GM13976 (cell line): ENCODE measurements at regions not wholly inside any gene's neighbourhood (a gene's known extent, or its start where the extent isn't known, plus 50 kb on each side); places are given as distances from the start of the nearest gene placed in this dataset.

ENCODE experiments used
- DNase-seq: peaks from one replicate; pipeline ENCODE4 v3.0.0; 2012; ENCODE audit warnings: low spot score
- in situ Hi-C: fragments of 300-500 bp; cut with MboI; formaldehyde crosslinking; loops from one replicate; pipeline ENCODE4 v1.12.0; 2022; ENCODE audit warnings: low sequenced_read_pairs, mixed read lengths, inconsistent platforms; ENCODE audit not compliant: unreplicated experiment
- TF ChIP-seq, protein P1 (sequence below): IDR thresholded peaks from 2 replicates; pipeline ENCODE4 v1.5.1; 2012; ENCODE audit warnings: borderline replicate concordance, mild to moderate bottlenecking; ENCODE audit not compliant: insufficient read depth; ENCODE audit errors: extremely low read depth, missing control alignments, control extremely low read depth

DNA sequence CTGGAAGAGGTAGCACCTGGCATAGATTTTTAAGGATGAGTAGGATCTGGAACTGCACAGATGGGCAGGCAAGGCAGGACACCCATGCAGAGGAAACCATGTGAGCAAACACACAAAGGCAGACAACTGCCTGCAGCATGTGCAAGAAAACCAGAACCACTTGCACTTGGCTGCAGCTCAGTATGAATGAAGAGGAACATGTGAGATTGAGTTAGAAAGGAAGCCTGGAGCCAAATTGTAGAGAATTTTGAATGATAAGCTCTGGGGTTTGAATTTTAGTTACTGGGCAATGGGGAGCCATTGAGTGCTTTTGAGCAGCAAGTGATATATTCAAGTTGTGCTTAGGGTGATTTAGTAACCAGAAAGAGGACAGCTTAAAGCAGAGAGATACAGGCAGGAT lies 583.4 kb downstream of the SOX6 start:
- no peak for DNase-seq
- in situ Hi-C loops: no loop called here
- TF ChIP-seq, protein P1, sequence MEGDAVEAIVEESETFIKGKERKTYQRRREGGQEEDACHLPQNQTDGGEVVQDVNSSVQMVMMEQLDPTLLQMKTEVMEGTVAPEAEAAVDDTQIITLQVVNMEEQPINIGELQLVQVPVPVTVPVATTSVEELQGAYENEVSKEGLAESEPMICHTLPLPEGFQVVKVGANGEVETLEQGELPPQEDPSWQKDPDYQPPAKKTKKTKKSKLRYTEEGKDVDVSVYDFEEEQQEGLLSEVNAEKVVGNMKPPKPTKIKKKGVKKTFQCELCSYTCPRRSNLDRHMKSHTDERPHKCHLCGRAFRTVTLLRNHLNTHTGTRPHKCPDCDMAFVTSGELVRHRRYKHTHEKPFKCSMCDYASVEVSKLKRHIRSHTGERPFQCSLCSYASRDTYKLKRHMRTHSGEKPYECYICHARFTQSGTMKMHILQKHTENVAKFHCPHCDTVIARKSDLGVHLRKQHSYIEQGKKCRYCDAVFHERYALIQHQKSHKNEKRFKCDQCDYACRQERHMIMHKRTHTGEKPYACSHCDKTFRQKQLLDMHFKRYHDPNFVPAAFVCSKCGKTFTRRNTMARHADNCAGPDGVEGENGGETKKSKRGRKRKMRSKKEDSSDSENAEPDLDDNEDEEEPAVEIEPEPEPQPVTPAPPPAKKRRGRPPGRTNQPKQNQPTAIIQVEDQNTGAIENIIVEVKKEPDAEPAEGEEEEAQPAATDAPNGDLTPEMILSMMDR: no peak

DNA sequence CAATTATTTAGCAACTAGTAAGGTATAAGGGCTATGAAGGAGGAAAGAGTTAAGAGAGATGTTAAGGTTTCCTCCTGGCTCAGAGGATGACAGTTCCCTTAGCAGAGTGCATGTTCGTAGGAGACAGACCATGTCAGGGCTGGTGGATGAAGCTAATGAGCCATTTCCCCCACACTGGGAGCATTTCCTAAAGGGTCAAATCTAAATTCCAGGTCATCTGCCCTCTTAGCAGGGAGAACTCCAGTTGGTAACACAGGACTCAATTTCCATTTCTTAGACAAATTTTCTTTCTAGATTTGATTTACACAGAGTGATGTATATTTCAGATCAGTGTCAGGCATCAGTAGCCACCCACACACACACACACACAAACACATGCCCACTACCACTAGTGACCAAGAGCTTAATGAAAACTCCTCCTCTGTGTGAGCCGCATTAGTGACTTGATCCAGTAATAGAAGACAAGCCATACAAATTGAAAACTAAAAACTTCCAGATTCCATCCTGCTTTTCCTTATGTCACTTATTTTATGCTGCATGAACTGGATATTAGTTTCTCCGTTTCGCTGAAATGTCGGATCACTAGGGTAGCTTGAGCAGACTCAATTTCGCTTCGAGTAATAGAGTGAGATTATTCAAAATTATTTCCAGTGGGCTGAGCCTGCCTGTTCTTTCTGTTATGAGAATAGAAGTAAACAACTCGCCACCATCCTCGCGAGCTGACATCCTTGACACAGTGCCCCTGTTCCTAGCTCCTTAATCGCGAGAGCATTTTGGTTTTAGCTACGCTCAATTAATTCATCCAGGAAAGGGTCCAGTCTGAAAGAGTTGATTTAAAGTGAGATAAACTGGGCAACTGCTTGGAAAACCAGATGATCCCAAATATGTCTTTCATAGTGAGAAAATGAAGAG lies 582.6 kb downstream of the SOX6 start:
- in situ Hi-C loops: no loop called here
- no peak for DNase-seq
- TF ChIP-seq, protein P1: no peak

DNA sequence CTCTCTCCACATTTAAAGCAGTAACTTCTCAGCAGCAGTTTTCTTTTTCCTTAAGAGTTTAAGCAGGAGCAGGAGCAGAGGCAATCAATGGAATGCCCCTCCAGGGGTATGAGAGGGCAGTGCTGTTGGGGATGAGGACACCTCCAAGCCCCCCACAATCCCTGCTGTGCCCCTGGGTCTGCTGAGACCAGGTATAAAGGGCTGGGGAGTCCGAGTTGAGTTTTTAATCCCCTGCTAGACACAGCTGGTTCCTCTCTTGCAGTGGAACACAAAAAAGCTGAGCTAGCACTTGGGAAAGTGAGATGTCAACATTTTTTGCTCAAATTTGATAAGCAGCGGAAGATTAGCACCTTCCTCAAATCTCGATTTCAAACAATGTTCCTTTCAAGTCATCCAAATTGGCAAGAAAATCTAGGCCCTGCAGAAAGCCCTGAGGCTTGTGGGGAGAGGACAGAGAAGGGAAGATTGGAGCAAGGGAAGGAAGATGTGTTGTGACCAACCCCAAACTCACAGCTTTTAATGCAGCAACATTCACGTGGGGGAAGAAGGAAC lies 581.9 kb downstream of the SOX6 start:
- TF ChIP-seq, protein P1: no peak
- in situ Hi-C loops: no loop called here
- no peak for DNase-seq

DNA sequence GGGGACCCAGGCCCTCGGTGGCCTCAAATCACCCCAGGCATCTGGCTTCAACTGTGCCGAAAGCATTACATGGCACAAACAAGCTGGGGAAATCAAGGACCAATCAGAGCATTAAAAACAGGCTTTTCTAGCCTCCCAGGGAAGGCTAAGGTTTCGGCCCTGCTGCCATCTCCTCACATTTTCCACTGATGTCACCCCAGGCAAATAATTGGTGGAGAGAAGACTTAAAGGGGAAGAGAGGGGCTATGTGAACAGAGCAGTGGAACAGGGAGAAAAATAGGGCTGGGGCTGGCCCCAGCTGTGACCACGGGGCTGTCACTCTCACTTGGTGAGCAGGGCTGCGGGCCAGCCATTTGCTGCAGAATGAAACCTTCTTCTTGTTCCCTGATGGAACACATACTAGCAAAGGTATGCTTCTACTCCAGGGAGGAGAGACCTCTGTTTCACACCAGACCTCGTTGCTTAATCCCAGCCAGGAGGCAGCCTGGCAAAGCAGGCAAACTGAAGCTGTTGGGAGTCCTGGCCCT lies 581.3 kb downstream of the SOX6 start:
- TF ChIP-seq, protein P1: no peak
- DNase-seq: no peak
- in situ Hi-C loops: no loop called here

DNA sequence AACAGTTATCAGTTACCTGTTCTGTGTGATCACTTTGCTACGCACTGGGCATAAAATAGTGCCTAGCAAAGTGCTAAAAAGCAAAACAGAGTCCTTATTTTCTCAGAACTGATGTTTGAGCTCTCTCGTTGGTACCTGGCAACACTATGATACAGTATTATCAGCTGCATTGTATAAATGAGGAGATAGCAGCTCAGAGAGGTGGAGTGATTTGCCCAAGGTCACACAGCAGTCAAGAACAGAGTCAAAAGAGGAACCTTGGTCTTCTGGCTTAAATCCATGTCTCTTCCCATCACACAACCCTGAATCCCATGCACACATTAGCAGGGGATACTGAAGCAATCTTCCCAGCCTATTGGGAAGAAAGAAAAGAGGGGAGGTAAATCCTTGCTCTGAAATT lies 580.5 kb downstream of the SOX6 start:
- in situ Hi-C loops: no loop called here
- DNase-seq: no peak
- TF ChIP-seq, protein P1: no peak

DNA sequence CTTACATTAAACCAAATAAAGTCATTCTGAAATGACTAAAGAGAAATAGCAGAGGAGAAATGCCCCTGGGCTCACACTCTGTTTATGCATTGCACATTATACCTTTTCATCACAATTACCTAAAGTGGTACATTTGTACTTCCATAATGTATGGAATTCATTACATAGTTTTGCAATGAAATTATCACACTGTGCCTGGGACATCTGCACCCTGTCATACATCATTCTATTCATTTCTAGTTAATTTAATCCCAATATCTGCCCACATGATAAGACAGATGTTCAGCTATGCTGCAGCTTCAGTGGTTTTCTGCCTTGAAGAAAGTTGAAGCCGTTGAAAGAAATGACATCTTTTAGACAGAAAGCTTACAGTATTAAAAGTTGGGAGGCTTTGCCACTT lies 580.0 kb downstream of the SOX6 start:
- TF ChIP-seq, protein P1: no peak
- DNase-seq: no peak
- in situ Hi-C loops: no loop called here
